Prostate gland (tissue), 2 donors: ENCODE measurements at regions not wholly inside any gene's neighbourhood (a gene's known extent, or its start where the extent isn't known, plus 50 kb on each side); places are given as distances from the start of the nearest gene placed in this dataset.

Source experiments
- CTCF ChIP-seq, 4 experiments: fragments of 200-600 bp in 2 of 4; fragments of 450-650 bp in 2 of 4; sonication (generic) in 2 of 4; IDR thresholded peaks; 1 replicate in 3 of 4; 2 replicates in 1 of 4; pipeline ENCODE4 v1.5.1; 2016 to 2019; ENCODE audit warnings: antibody characterized with exemption in 4 of 4, mild to moderate bottlenecking in 2 of 4, moderate library complexity in 2 of 4
- POLR2A ChIP-seq: fragments of 450-650 bp; IDR thresholded peaks from one replicate; pipeline ENCODE4 v1.6.1; 2016; ENCODE audit warnings: antibody characterized with exemption, mild to moderate bottlenecking

GRCh38 chr4:187069398-187069797 lies 345.7 kb upstream of the FAT1 start:
- TF ChIP-seq CTCF (IDR thresholded peaks at IDR 0.05) (no peak), POLR2A (no peak)
